ENCODE measurements at regions not wholly inside any gene's neighbourhood (a gene's known extent, or its start where the extent isn't known, plus 50 kb on each side); places are given as distances from the start of the nearest gene placed in this dataset.

DNA sequence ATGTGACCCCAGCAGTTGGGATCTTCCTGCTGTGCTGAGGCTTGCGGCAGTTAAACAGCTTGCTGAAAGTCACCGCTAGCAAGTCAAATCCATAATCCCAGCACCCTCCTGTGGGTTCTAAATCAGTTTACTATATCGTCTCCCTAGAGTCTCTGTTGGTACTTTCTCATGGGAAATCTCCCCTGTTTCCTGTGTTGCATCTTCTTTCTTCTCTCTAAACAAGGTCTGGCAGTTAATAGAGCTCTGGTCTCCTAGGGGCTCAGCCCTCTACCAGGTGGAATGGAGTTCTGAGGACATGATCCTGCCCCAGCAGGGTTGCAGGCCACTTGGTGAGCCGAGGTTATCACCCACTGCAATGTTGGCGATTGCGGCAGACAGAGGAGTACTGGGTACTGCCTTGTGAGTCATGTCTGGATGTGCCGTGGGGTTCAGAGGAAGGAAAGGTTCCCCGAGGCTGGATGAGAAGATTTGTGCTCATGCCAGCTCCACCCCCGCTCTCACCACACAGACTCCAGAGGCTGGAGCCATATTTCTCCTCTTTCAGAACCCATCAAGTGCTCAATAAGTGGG is 59.4 kb upstream of the SIX2 start:
- TF ChIP-seq, protein P1, sequence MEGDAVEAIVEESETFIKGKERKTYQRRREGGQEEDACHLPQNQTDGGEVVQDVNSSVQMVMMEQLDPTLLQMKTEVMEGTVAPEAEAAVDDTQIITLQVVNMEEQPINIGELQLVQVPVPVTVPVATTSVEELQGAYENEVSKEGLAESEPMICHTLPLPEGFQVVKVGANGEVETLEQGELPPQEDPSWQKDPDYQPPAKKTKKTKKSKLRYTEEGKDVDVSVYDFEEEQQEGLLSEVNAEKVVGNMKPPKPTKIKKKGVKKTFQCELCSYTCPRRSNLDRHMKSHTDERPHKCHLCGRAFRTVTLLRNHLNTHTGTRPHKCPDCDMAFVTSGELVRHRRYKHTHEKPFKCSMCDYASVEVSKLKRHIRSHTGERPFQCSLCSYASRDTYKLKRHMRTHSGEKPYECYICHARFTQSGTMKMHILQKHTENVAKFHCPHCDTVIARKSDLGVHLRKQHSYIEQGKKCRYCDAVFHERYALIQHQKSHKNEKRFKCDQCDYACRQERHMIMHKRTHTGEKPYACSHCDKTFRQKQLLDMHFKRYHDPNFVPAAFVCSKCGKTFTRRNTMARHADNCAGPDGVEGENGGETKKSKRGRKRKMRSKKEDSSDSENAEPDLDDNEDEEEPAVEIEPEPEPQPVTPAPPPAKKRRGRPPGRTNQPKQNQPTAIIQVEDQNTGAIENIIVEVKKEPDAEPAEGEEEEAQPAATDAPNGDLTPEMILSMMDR (conservative IDR thresholded peaks at IDR 0.05; ENCODE audit: low read depth, low read length) = no peak
- no peak for TF ChIP-seq EZH2 (IDR thresholded peaks at IDR 0.05; ENCODE audit: low read length, unreplicated experiment)
